Middle frontal gyrus (tissue), 1 donor: ENCODE measurements at regions not wholly inside any gene's neighbourhood (a gene's known extent, or its start where the extent isn't known, plus 50 kb on each side); places are given as distances from the start of the nearest gene placed in this dataset.
"Not testable (repeated sequence)": the region's sequence is repeated elsewhere in the genome, so short reads cannot be mapped to it uniquely, and the experiment has no call there.

ENCODE experiments used
- DNase-seq: peaks from one replicate; pipeline ENCODE4 v3.0.0-alpha.2; 2015; ENCODE audit warnings: low spot score; ENCODE audit errors: extremely low spot score

DNA sequence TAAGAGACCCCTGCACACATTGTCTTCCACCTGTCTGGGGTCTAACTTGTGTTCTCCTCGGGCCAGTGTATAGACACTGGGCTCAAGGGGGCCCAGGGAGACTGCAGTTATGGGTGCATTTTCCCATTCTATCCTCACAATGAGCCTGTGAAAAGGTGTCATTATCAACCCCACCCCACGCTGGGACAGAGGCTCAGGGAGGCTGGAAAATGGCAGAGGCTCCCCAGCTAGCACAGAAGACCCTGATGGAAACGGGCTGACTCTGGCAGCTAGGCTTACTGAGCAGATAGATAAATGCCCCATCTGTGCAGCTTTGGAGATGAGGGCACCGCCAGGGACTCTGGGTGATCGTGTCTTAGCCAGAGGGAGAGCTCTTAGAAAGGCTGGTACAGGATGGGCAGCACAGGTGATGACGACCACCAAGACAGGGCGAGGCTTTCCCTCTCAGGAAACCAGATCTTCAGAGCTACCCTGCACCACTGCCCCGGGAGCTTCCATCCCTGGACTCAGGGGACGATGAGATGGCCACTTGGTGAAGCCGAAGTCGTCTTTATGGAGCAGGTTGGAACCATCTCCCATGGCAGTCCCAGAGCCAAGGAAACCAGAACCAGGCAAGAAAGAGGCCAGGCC is 58.2 kb upstream of the CHST15 start:
- no peak for DNase-seq

DNA sequence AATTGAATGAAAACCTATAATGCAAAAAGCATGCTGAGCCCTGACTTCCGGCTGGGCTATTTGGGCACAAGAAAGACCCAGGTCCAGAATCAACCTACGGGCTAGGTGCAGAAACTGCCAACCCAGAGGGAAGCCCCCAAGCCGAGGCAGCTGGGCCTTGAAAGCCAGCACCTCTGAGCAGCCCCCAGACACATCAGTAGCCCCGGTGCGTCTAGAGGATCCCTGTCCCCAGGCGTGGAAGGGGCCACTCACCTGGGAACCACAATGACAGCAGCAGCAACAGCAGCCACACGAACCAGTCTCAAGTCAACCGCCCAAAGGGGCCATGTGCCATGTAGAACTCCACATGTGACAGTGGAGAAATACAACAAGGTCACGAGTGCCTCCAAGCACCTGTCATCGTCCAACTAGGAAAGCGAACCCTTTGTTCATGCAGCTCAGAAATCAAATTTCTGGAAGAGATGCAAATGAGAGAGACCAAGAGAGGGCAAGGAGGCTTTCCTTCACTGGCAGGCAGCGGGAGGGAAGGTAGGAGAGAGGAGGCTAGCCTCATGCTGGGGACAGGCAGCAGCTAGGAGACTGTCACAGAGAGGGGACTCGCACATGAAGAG is 57.5 kb upstream of the CHST15 start:
- no peak for DNase-seq

DNA sequence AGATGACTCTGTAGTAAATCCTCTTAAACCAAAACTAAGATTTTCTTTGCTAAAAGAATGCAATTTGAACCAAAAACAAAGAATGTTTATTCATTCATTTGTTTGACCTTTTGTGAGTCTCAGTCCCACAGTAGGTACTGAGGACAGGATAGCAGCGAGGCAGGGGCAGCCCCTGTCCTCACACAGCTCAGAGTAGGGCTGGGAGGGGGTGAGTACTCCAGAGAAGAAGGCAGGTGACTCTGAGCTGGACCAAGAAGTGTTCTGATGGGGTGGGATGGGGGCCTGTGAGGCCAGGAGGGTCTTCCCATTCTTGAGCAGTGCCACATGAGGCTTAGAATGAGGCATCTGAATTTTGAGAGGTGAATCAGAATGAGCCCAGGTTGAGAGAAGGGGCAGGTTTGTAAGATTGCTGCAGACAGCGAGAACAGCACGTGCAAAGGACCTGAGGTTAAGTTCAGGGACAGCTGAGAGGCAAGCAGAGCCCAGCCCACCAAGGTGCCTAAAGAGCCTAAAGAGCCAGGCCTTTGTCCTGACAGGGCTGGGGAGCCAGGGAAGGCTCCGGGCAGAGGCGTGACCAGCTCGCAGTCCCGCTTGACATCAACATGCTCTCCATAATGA is 56.9 kb upstream of the CHST15 start:
- DNase-seq: no peak

DNA sequence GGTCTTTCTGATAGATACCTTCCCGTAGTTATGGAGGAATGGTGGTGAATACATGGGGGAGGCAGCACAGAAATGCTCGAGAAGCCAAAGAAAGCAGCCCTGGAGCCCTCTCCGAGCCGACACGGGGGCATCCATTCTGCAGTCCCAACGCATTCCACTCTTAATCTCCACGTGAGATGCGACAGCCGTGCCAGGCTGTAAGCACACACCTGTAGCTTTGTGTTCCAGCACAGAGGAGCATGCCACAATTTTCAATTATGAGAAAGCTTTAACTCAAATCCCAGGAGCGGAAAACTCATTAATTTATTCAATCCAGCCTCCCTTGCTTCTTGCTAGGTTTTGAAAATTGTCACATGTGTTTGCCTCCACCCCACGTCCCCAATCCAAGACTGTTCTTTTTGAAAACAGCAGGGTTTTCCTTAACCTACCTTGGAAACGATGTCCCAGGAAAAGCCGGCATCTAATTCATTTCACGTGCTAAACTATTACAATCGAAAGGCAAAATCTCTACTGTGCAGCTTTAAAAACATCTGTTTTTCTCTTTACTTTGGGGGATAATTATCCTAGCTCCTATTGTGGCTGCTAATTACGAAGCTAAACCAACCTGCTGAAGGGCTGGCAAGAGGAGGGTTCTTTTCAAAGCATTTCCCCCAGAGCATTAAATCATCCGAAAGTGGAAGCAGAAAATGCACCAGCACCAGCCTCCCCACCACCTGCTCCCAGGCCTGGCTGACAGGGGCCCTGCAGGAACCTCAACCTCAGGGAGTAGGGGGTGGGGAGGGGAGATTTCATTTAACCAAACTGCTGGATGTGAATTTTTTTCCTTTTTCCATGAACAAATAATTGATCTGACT is 56.0 kb upstream of the CHST15 start:
- no peak for DNase-seq

DNA sequence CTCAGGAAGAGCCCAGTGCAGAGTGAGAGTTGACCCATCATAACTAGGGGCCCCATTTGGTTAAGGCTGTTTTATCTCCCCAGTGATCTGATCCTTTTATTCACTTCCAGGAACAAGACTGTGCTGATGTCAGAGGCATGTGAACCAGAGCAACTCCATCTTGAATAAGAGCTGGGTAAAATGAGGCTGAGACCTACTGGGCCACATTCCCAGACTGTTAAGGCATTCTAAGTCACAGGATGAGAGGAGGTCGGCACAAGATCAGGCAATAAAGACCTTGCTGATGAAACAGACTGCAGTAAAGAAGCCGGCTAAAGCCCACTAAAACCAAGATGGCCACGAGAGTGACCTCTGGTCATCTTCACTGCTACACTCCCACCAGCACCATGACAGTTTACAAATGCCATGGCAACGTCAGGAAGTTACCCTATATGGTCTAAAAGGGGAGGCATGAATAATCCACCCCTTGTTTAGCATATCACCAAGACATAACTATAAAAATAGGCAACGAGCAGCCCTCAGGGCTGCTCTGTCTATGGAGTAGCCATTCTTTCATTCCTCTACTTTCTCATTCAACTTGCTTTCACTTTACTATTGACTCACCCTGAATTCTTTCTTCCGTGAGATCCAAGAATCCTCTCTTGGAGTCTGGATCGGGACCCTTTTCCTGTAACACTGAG is 55.3 kb upstream of the CHST15 start:
- not testable (repeated sequence) for DNase-seq

DNA sequence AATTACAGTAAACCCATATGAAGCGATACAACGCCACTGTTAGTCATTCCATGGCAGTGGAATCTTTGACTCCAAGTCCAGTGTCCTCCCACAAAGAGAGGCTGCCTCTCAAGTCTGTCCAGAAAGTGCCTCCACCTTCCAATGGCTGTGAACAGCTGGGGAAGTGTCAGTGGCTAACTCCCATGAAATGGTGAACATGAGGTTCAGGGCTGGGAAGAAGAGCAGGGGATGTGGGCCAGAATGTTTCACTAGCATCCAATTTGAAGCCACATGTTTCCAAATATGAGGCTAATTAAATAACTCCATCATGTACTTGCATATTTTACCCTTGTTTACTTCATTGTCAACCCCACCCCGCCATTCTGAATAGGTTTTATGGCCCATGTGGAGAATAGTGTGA is 53.1 kb upstream of the CHST15 start:
- DNase-seq: no peak

DNA sequence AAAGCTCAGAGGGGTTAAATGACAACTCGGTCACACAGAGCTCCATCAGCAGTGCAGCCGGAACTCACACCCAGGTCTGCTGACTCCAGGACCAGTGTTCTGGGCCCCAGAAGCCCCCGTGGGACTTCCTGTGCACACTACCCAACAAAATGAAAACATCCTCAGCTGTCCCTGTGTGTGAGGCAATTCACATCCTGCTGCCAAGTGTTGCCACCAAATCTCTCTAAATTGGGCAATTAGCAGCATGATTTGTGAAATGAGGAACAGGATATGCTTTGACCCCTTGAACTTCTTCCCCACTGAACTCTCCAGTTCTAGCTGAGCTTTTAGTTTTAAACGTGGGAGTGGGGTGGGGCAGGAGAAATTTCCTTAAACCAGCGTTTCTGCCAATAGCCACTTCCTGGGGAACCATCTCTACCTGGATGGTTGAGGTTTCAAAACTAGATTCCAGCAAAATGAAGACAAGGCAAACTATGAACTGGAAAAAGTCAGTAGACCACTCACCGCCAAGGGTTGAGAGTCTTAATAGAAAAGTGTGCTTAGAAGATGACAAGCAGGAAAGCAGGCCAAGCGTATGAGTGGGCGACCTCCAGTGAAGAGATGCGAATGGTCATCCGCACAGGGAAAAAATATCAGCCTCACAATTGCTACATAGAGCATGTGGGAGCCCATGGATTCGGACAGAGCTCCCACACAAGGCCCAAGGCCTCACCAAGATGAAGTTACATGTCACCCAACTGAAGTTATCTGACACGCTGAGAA is 51.9 kb upstream of the CHST15 start:
- DNase-seq: no peak

DNA sequence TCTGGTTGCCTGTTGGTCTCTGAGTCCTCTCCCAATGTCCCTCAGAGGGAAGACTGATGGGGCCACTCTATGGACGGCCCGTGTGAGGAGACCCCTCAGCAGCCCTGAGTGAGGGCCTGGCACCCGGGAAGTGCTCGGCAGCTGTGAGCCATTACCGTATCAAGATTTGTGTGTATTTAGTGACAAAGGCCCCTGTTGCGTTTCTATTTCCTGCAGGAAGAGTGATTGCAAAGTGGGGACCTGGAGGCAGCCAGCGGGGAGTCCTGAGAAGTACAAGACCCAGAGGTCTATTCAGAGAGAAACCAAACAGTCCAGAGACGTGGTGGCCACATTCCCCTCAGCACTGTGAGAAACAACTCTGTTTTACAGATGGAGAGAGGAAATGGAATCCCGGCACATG is 51.1 kb upstream of the CHST15 start:
- DNase-seq: no peak

DNA sequence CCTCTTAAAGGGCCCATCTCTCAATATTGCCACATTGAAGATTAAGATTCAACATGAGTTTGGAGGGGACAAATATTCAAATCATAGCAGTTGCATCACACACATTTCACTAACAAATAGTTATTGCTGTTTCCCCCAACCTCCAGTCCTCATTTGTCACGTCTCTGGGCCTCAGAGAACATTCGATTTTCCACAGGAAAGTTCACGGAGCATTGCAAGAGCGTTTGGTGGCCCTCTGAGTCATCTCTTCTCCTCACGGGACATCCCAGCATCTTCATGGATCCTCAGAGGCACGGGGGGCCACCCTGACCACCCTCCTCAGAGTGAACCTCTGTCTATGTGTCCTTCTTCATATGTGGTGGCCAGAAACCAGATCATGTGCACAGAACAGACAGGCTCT is 50.3 kb upstream of the CHST15 start:
- DNase-seq: no peak
